IPS-20b (cell line): ENCODE measurements at regions not wholly inside any gene's neighbourhood (a gene's known extent, or its start where the extent isn't known, plus 50 kb on each side); places are given as distances from the start of the nearest gene placed in this dataset.
"Not testable (repeated sequence)": the region's sequence is repeated elsewhere in the genome, so short reads cannot be mapped to it uniquely, and the experiment has no call there.

Experiments used
- H3K27ac ChIP-seq: one replicate; pipeline ENCODE4 v1.5.1; 2013; ENCODE audit warnings: low read length
- H3K27me3 ChIP-seq: 2 replicates; pipeline ENCODE4 v1.6.1; 2013; ENCODE audit warnings: mild to moderate bottlenecking, low read length, inconsistent platforms; ENCODE audit not compliant: insufficient read depth
- H3K36me3 ChIP-seq: 2 replicates; pipeline ENCODE4 v1.6.1; 2013; ENCODE audit warnings: low read depth, mild to moderate bottlenecking, inconsistent platforms, low read length, moderate library complexity; ENCODE audit not compliant: insufficient read depth
- H3K4me1 ChIP-seq: 2 replicates; pipeline ENCODE4 v1.6.1; 2013; ENCODE audit warnings: mild to moderate bottlenecking, control low read depth, inconsistent platforms, low read length, moderate library complexity; ENCODE audit not compliant: insufficient read depth
- H3K4me3 ChIP-seq: 2 replicates; pipeline ENCODE4 v1.5.1; 2013; ENCODE audit warnings: mild to moderate bottlenecking, low read length, inconsistent platforms
- H3K9ac ChIP-seq: 2 replicates; pipeline ENCODE4 v1.6.1; 2013; ENCODE audit warnings: low read depth, mild to moderate bottlenecking, inconsistent platforms, low read length, moderate library complexity
- H3K9me3 ChIP-seq: 2 replicates; pipeline ENCODE4 v1.6.1; 2013; ENCODE audit warnings: mild to moderate bottlenecking, low read depth, low read length, inconsistent platforms; ENCODE audit not compliant: insufficient read depth

GRCh38 chr2:150207979-150208378, 279.5 kb downstream of the RND3 start:
- no peaks in the 10 kb centered on the region for H3K9me3 ChIP-seq
- no peak overlapping the region for H3K4me3 ChIP-seq
- H3K27ac ChIP-seq: no peak overlapping the region
- H3K36me3 ChIP-seq: no peaks in the 10 kb centered on the region
- no peaks in the 10 kb centered on the region for H3K27me3 ChIP-seq
- H3K9ac ChIP-seq: no peak overlapping the region
- peaks cover 4% of the 10 kb centered on the region; the same call in 1 of the 2 replicates for H3K4me1 ChIP-seq

GRCh38 chr2:150204451-150204850, 283.0 kb downstream of the RND3 start:
- Histone ChIP-seq H3K4me3 (no peak overlapping the region), H3K9ac (no peak overlapping the region), H3K4me1 (peaks cover 4% of the 10 kb centered on the region; the same call in 1 of the 2 replicates), H3K36me3 (no peaks in the 10 kb centered on the region), H3K9me3 (no peaks in the 10 kb centered on the region), H3K27me3 (no peaks in the 10 kb centered on the region), H3K27ac (no peak overlapping the region)

GRCh38 chr2:150194816-150195215, 292.7 kb downstream of the RND3 start:
- H3K4me1 ChIP-seq, H3K9me3 ChIP-seq, H3K36me3 ChIP-seq, H3K9ac ChIP-seq, H3K27ac ChIP-seq, H3K27me3 ChIP-seq, H3K4me3 ChIP-seq: not testable (repeated sequence)

- H3K9ac ChIP-seq: no peak overlapping the region
- H3K4me3 ChIP-seq: no peak overlapping the region
- no peaks in the 10 kb centered on the region for H3K36me3 ChIP-seq
- no peaks in the 10 kb centered on the region; the same call in 1 of the 2 replicates for H3K4me1 ChIP-seq
- H3K9me3 ChIP-seq: peaks cover 3% of the 10 kb centered on the region; the same call in 1 of the 2 replicates
- H3K27ac ChIP-seq: no peak overlapping the region
- no peaks in the 10 kb centered on the region for H3K27me3 ChIP-seq
These were observed 294.8 kb downstream of the RND3 start for GRCh38 chr2:150192701-150193100.

- Histone ChIP-seq H3K27ac (no peak overlapping the region), H3K36me3 (no peaks in the 10 kb centered on the region), H3K4me1 (no peaks in the 10 kb centered on the region; the same call in 1 of the 2 replicates)
These were observed 296.1 kb downstream of the RND3 start for GRCh38 chr2:150191349-150191748.

GRCh38 chr2:150190546-150190945, 296.9 kb downstream of the RND3 start:
- Histone ChIP-seq H3K9ac (no peak overlapping the region), H3K27me3 (no peaks in the 10 kb centered on the region), H3K4me3 (no peak overlapping the region), H3K9me3 (peaks cover 3% of the 10 kb centered on the region; the same call in 1 of the 2 replicates), H3K27ac (no peak overlapping the region), H3K4me1 (no peaks in the 10 kb centered on the region; the same call in 1 of the 2 replicates), H3K36me3 (no peaks in the 10 kb centered on the region)

More at GRCh38 chr2:150191349-150191748, 296.1 kb downstream of the RND3 start:
- Histone ChIP-seq H3K27me3 (no peaks in the 10 kb centered on the region), H3K9me3 (peaks cover 3% of the 10 kb centered on the region; the same call in 1 of the 2 replicates), H3K4me3 (no peak overlapping the region), H3K9ac (no peak overlapping the region)

GRCh38 chr2:150188800-150189199, 298.7 kb downstream of the RND3 start:
- H3K27ac ChIP-seq: no peak overlapping the region
- no peak overlapping the region for H3K9ac ChIP-seq
- H3K4me3 ChIP-seq: no peak overlapping the region
- H3K27me3 ChIP-seq: no peaks in the 10 kb centered on the region
- no peaks in the 10 kb centered on the region; the same call in 1 of the 2 replicates for H3K4me1 ChIP-seq
- H3K36me3 ChIP-seq: no peaks in the 10 kb centered on the region
- peaks cover 3% of the 10 kb centered on the region; the same call in 1 of the 2 replicates for H3K9me3 ChIP-seq

GRCh38 chr2:150188177-150188576, 299.3 kb downstream of the RND3 start:
- Histone ChIP-seq H3K27ac (no peak overlapping the region), H3K9ac (no peak overlapping the region), H3K4me1 (no peaks in the 10 kb centered on the region; the same call in 1 of the 2 replicates), H3K9me3 (peaks cover 3% of the 10 kb centered on the region; the same call in 1 of the 2 replicates), H3K27me3 (no peaks in the 10 kb centered on the region), H3K36me3 (no peaks in the 10 kb centered on the region), H3K4me3 (no peak overlapping the region)

GRCh38 chr2:150182566-150183235, 304.8 kb downstream of the RND3 start:
- no peaks in the 10 kb centered on the region for H3K36me3 ChIP-seq
- H3K27ac ChIP-seq: no peak overlapping the region
- H3K4me3 ChIP-seq: no peak overlapping the region
- H3K4me1 ChIP-seq: no peaks in the 10 kb centered on the region
- H3K9me3 ChIP-seq: no peaks in the 10 kb centered on the region
- H3K9ac ChIP-seq: no peak overlapping the region
- H3K27me3 ChIP-seq: no peaks in the 10 kb centered on the region

- Histone ChIP-seq H3K27me3 (no peaks in the 10 kb centered on the region), H3K9ac (no peak overlapping the region), H3K27ac (no peak overlapping the region), H3K36me3 (no peaks in the 10 kb centered on the region), H3K4me3 (no peak overlapping the region), H3K9me3 (no peaks in the 10 kb centered on the region), H3K4me1 (no peaks in the 10 kb centered on the region)
These were observed 308.9 kb downstream of the RND3 start for GRCh38 chr2:150178591-150178990.

GRCh38 chr2:150174971-150175421, 312.5 kb downstream of the RND3 start:
- H3K4me3 ChIP-seq: no peak overlapping the region
- H3K27ac ChIP-seq: no peak overlapping the region
- H3K27me3 ChIP-seq: no peaks in the 10 kb centered on the region
- no peaks in the 10 kb centered on the region for H3K4me1 ChIP-seq
- no peaks in the 10 kb centered on the region for H3K36me3 ChIP-seq
- H3K9ac ChIP-seq: no peak overlapping the region
- H3K9me3 ChIP-seq: no peaks in the 10 kb centered on the region

GRCh38 chr2:150174056-150174805, 313.2 kb downstream of the RND3 start:
- Histone ChIP-seq H3K27ac (no peak overlapping the region), H3K27me3 (no peaks in the 10 kb centered on the region), H3K4me3 (no peak overlapping the region), H3K36me3 (no peaks in the 10 kb centered on the region), H3K4me1 (no peaks in the 10 kb centered on the region), H3K9me3 (no peaks in the 10 kb centered on the region), H3K9ac (no peak overlapping the region)
